Subcutaneous abdominal adipose tissue (tissue), 5 donors: ENCODE measurements at regions not wholly inside any gene's neighbourhood (a gene's known extent, or its start where the extent isn't known, plus 50 kb on each side); places are given as distances from the start of the nearest gene placed in this dataset.
"Not testable (repeated sequence)": the region's sequence is repeated elsewhere in the genome, so short reads cannot be mapped to it uniquely, and the experiment has no call there.

Source experiments
- H3K27ac ChIP-seq: one replicate; pipeline ENCODE4 v1.7.0; 2013; ENCODE audit warnings: low read depth, mild to moderate bottlenecking, inconsistent platforms, low read length, moderate library complexity
- H3K27me3 ChIP-seq, 5 donors: one replicate each; pipeline ENCODE4 v1.7.0; 2013; ENCODE audit warnings: low read length in 5 of 5, inconsistent platforms in 1 of 5; ENCODE audit not compliant: control insufficient read depth in 5 of 5, insufficient read depth in 4 of 5
- H3K36me3 ChIP-seq, 5 donors: one replicate each; pipeline ENCODE4 v1.7.0; 2013; ENCODE audit warnings: low read length in 5 of 5; ENCODE audit not compliant: control insufficient read depth in 5 of 5, insufficient read depth in 5 of 5
- H3K4me1 ChIP-seq, 5 donors: one replicate each; pipeline ENCODE4 v1.7.0; 2013; ENCODE audit warnings: low read length in 5 of 5, mild to moderate bottlenecking in 3 of 5, moderate library complexity in 1 of 5; ENCODE audit not compliant: control insufficient read depth in 5 of 5, insufficient read depth in 5 of 5
- H3K4me3 ChIP-seq, 5 donors: one replicate each; pipeline ENCODE4 v1.7.0; 2013; ENCODE audit warnings: low read length in 5 of 5, low read depth in 1 of 5
- H3K9ac ChIP-seq, 5 donors: one replicate each; pipeline ENCODE4 v1.7.0; 2013; ENCODE audit warnings: low read length in 5 of 5, mild to moderate bottlenecking in 4 of 5, moderate library complexity in 3 of 5
- H3K9me3 ChIP-seq, 5 donors: one replicate each; pipeline ENCODE4 v1.7.0; 2013; ENCODE audit warnings: low read length in 5 of 5; ENCODE audit not compliant: control insufficient read depth in 5 of 5
- donor health status: healthy.
- donor health status: healthy.
- donor health status: healthy.
- donor health status: healthy.
- donor health status: healthy.

DNA sequence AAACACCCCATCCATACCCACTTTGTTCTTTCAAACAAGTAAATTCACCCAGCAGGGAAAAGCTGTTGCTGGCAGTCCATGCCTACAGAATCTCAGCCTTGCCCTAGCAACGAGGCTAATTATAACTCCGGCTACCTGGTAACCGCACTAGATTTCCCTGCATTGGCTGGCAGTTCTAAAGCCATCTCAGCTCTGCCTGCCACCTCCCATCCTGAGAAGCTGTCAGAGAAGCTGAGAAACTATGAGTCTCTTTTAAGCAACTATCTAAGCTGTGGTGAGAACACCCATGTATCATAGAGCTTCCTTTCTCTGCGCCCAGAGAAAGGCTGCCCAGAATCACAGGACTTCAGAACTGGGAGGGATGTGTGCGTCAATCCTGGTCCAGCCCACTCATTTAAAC is 126.5 kb upstream of the NBPF9 start:
- H3K4me3 ChIP-seq, H3K9me3 ChIP-seq, H3K27ac ChIP-seq: not testable (repeated sequence)

DNA sequence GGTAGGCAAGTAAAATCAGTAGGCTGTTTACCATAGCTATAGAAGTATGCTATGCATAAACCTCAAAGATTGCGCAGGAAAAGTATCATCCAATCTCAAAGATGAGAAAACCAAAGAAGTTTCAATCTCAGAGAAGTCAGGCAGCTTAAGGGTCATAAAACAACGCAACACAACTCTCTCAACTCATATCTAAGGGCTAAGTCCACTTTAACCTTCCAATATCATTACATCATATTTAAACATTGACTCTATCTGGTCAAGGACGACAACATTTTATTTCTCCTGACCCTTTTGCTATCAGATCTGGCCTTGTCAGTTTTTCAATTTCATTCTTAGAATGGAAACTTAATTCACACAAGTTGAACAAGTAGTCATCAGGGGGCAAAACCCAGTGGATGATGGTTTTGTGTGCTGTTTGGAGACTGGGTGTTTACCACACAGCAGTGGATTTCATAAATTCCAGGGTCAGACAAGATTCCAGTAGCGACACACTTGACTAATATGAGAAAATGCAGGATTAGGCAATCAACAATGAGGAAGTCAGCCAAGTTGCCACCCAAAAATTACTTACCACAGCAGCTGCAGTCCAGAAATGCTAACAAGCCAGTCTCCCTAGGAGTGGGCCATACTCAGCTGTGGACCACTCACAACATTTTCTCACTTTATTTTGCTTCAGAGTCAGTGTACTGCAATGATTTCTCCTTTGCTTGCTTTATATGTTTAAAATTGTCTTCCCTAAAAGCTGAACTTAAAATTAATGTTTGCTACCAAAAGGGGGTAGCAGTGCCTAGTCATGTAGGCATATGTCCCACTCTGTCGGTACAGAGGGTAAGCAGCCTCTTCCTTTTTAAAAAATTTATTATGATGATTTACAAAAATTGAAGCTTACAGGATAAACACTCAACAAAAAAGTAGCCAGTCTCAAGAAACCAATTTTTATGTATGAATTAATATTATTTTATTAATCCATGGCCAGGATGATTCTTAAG is 131.9 kb upstream of the NBPF9 start:
- H3K36me3 ChIP-seq, H3K4me3 ChIP-seq, H3K9me3 ChIP-seq, H3K27me3 ChIP-seq, H3K4me1 ChIP-seq, H3K9ac ChIP-seq, H3K27ac ChIP-seq: not testable (repeated sequence)

More for the DNA sequence above, 126.5 kb upstream of the NBPF9 start:
- H3K4me1 ChIP-seq, H3K36me3 ChIP-seq, H3K27me3 ChIP-seq, H3K9ac ChIP-seq: not testable (repeated sequence)

DNA sequence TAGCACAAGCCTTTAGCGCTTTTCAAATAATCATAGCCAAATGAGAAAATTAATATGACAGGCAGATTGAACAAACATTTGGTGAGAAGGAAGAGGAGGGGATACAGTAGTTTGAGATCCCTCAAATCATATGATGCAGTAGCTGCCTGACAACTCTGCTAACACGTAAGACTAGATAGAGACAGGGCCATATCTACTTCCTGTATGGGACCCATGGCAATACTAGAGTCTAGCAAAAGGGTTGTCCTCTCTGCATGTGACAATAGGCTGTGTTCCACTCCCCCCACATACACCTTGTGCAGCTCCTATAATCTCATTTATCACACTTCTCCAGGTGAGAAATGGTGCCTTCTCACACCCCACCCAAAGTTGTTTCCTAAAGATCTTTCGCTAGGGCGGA is 134.2 kb upstream of the NBPF9 start:
- not testable (repeated sequence) for H3K27ac ChIP-seq, H3K27me3 ChIP-seq, H3K36me3 ChIP-seq, H3K4me3 ChIP-seq, H3K9ac ChIP-seq, H3K9me3 ChIP-seq, H3K4me1 ChIP-seq

DNA sequence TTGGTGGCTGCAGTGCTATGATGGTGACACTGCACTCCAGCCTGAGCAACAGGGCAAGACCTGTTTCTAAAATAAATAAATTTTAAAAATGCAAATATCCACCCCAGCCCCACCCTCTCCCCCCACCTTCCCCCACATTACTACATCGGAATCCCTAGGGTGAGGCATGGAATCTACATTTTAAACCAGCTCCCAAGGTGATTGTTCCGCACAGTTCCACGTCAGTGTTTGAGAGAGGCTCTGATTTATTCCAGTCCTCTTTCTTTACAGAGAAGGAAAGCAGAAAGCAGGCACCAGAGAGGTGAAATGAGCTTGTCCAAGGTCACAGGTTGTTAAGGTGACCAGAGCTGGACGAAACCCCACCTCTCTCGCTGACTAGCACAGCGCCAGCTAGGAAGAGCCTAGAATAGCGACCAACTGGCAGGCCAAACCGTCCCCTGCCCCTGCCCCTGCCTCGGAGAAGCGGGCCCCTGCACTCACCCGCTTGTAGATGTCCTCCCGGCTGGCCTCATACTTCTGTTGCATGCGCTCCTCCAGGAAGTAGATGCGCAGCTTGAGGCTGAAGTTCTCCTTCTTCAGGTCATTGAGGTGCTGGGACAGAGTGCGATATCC is 136.7 kb upstream of the NBPF9 start:
- H3K27ac ChIP-seq, H3K36me3 ChIP-seq, H3K9ac ChIP-seq, H3K4me1 ChIP-seq, H3K9me3 ChIP-seq, H3K27me3 ChIP-seq, H3K4me3 ChIP-seq: not testable (repeated sequence)

DNA sequence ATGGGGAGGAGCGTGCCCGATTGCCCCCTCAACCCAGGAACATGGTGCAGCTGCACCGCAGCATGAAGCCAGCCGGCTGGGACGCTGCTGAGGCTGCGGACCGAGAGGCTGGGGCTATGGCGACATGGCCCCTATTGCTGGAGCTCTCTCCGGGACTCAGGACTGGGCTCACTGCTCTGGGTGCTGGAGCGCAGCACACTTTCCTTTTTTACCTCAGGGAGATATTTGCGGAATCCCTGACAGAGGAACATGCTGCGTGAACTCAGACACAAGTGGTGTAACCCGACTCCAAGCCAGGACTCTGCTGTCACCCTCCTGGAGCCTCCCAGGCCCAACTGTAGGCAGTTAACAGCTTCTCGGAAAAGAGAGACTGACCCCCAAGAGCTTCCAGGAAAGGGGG is 137.2 kb upstream of the NBPF9 start:
- H3K9me3 ChIP-seq, H3K27ac ChIP-seq, H3K36me3 ChIP-seq, H3K27me3 ChIP-seq, H3K9ac ChIP-seq, H3K4me3 ChIP-seq, H3K4me1 ChIP-seq: not testable (repeated sequence)

DNA sequence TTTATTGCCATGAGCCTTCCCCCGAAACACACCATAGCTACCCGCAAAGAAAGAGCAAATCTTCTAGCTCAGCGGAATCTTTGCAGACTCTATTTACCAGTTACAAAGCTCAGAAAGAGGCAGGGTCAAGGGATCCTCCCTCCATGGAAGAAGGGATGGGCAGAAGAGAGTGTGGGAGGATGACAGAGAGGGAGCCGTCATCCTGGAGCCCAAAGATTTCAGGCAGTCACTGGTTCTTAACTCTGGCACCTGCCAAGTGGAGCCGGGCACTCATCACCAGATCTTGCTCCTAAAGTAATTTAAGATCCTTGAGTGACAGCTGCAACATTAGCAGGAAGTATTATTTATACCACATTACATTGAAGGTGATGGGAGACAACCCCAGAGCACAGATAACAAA is 137.9 kb upstream of the NBPF9 start:
- not testable (repeated sequence) for H3K4me3 ChIP-seq, H3K4me1 ChIP-seq, H3K36me3 ChIP-seq, H3K27ac ChIP-seq, H3K27me3 ChIP-seq, H3K9ac ChIP-seq, H3K9me3 ChIP-seq

DNA sequence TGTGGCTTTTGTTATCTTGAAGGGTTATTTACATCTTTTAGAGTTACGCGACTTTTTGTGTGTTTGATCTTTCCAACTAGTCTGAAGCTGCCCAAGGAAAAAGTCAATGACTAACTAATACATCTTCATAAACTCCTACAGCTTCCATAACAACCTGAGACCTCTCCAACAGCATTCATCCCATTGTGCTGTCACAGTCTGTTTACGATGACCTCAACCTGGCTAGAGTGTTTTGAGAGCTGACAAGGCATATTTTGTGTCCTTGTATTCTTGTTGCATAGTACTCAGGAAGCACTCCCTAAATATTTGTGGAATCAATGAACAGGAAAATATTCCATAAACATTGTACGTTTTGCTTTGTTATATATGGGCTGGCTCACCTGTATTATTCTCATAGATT is 140.2 kb upstream of the NBPF9 start:
- H3K36me3 ChIP-seq, H3K9ac ChIP-seq, H3K4me1 ChIP-seq, H3K27me3 ChIP-seq, H3K27ac ChIP-seq, H3K9me3 ChIP-seq, H3K4me3 ChIP-seq: not testable (repeated sequence)

DNA sequence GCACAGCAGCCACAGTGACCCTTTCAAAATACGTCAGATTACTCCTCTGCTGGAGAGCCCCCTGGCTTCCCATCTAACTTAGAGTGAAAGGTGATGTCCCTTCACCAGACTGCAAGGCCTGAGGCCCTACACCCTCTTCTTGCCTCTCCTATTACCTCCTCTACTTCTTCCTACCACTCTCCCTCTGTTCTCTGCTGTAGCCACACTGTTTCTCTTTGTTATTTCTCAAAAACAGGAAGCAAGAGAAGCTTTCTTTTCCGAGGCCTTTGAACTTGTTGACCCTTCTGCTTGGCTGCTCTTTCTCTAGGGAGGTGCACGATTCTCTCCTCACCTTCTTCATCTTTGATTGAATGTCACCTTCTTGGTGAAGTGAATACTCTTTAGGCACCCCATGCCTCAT is 141.3 kb upstream of the NBPF9 start:
- H3K9ac ChIP-seq, H3K27me3 ChIP-seq, H3K27ac ChIP-seq, H3K4me1 ChIP-seq, H3K4me3 ChIP-seq, H3K36me3 ChIP-seq, H3K9me3 ChIP-seq: not testable (repeated sequence)

DNA sequence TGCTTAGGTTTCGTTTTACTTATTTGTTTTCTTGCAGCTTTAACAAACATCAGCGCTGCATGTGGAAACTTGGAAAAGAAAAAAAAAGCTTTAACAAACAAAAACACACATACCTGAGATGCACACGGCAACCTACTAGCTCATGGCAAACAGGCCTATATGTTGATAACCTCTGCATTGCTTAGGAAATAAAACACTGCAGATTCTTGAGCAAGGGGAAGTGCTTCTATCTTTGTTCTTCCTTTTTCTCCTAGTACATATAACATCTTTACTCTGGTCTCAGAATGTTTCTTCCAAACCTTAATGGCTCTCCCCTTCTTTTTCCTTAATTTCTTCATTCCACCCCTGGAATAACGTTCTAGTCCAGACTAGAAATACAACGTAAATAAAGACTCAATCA is 142.9 kb upstream of the NBPF9 start:
- not testable (repeated sequence) for H3K9ac ChIP-seq, H3K4me1 ChIP-seq, H3K36me3 ChIP-seq, H3K9me3 ChIP-seq, H3K4me3 ChIP-seq, H3K27me3 ChIP-seq, H3K27ac ChIP-seq

DNA sequence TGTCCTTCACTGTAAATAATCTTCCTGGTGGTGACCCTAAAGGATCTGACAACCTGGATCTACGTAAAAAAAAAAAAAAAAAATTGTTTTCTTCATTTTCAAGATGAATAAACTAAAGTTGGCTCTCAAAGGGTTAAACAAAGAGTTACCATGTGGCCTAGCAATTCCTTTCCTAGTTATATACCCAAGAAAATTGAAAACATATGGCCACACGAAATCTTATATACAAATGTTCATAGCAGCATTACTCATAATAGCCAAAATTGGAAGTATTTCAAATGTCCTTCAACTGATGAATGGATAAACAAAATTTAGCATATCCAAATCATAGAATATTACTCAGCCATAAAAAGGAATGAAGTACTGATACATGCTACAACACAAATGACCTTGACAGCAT is 145.3 kb upstream of the NBPF9 start:
- not testable (repeated sequence) for H3K4me3 ChIP-seq, H3K9ac ChIP-seq, H3K36me3 ChIP-seq

More for the DNA sequence above, 145.3 kb upstream of the NBPF9 start:
- not testable (repeated sequence) for H3K4me1 ChIP-seq, H3K27me3 ChIP-seq, H3K27ac ChIP-seq, H3K9me3 ChIP-seq
